ENCODE measurements at regions not wholly inside any gene's neighbourhood (a gene's known extent, or its start where the extent isn't known, plus 50 kb on each side); places are given as distances from the start of the nearest gene placed in this dataset.

DNA sequence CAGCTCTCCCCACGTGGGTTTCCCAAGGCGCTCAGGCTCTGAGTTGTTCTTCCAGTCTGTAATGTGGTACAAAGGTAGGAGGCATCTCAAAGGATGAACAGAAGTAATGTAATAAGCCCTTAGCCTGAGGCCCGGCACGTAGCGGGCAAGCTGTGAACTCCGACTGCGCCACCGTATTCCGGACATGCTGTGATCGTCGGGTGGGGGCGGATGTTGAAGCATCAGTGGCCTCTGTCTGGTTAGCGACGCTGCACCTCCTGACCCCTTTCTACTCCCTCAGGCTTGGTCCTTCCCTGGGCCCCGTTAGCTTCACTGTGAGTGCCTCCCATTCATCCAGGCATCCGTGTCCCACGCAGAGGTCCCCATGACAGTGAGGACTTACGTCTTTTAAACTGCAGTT, 151.7 kb downstream of the ERMARD start:
- ChIA-PET POLR2A (interaction anchor here (1.0 kb wide), 1 partner anchor 15 kb away, joined by 3 read pairs; no protein-coding TSS in a partner anchor), CTCF (interaction anchor here (1.5 kb wide), 1 partner anchor 71 kb away, joined by 4 read pairs; no protein-coding TSS in a partner anchor)
- Mint-ChIP-seq H3K4me1 (peaks cover 3% of the 10 kb centered on the region; the same call in 1 of the 2 replicates), H3K27ac (no peak overlapping the region), H3K4me3 (no peak overlapping the region), H3K27me3 (ENCODE audit: low read depth) (no peaks in the 10 kb centered on the region; the same call in 1 of the 2 replicates), H3K36me3 (peaks cover 3% of the 10 kb centered on the region; the same call in 1 of the 2 replicates), H3K9me3 (peaks cover 13% of the 10 kb centered on the region)
- TF ChIP-seq HMGA2 (CRISPR knock-in tag; IDR thresholded peaks at IDR 0.05) (no peak), NFYB (CRISPR knock-in tag; conservative IDR thresholded peaks at IDR 0.05; ENCODE audit: low read depth) (no peak), FOXP1 (CRISPR knock-in tag; IDR thresholded peaks at IDR 0.05; ENCODE audit: borderline replicate concordance) (no peak)
- TF ChIP-seq, protein P1, sequence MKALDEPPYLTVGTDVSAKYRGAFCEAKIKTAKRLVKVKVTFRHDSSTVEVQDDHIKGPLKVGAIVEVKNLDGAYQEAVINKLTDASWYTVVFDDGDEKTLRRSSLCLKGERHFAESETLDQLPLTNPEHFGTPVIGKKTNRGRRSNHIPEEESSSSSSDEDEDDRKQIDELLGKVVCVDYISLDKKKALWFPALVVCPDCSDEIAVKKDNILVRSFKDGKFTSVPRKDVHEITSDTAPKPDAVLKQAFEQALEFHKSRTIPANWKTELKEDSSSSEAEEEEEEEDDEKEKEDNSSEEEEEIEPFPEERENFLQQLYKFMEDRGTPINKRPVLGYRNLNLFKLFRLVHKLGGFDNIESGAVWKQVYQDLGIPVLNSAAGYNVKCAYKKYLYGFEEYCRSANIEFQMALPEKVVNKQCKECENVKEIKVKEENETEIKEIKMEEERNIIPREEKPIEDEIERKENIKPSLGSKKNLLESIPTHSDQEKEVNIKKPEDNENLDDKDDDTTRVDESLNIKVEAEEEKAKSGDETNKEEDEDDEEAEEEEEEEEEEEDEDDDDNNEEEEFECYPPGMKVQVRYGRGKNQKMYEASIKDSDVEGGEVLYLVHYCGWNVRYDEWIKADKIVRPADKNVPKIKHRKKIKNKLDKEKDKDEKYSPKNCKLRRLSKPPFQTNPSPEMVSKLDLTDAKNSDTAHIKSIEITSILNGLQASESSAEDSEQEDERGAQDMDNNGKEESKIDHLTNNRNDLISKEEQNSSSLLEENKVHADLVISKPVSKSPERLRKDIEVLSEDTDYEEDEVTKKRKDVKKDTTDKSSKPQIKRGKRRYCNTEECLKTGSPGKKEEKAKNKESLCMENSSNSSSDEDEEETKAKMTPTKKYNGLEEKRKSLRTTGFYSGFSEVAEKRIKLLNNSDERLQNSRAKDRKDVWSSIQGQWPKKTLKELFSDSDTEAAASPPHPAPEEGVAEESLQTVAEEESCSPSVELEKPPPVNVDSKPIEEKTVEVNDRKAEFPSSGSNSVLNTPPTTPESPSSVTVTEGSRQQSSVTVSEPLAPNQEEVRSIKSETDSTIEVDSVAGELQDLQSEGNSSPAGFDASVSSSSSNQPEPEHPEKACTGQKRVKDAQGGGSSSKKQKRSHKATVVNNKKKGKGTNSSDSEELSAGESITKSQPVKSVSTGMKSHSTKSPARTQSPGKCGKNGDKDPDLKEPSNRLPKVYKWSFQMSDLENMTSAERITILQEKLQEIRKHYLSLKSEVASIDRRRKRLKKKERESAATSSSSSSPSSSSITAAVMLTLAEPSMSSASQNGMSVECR (CRISPR knock-in tag; IDR thresholded peaks at IDR 0.05; ENCODE audit: borderline replicate concordance): no peak
- ATAC-seq (no peak), DNase-seq (ENCODE audit: low spot score) (no peak)

DNA sequence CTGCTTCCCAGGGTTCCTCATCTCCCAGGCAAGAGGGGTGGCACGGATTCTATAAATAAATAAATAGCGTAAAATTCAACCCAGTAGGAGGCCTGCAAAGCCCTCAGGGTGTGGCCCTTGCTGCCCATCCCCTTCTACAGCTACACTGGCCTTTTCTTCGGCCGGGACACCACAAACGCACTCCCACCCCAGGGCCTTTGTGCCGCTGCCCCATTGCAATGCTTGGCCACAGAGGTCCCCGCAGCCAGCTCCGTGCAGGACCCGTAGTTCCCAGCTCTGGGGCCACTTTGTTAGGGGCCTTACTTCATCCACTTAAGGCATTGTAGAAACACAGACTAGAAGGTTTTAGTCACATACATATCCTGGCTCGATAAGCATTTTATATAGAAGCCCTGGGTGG, 151.2 kb downstream of the ERMARD start:
- Mint-ChIP-seq H3K9me3 (peaks cover 16% of the 10 kb centered on the region), H3K27ac (no peak overlapping the region)
- CTCF ChIA-PET: no interaction called here

DNA sequence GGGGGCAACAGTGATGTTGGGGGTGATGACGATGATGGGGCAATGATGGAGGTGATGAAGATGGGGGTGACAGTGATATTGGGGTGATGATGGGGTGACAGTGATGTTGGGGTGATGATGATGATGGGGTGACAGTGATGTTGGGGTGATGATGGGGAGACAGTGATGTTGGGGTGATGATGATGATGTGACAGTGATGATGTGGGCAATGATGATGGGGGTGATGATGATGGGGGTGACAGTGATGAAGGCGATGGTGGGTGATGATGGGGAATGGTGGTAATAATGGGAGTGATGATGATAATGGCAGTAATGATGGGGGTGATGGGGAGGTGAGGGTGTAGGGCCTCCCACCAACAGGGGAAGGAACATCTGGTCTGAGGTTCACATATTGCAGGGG, 150.6 kb downstream of the ERMARD start:
- H3K4me3 Mint-ChIP-seq: no peak overlapping the region
- no peak overlapping the region for H3K27ac Mint-ChIP-seq
- DNase-seq (ENCODE audit: low spot score): no peak
- H3K36me3 Mint-ChIP-seq: peaks cover 3% of the 10 kb centered on the region; the same call in 1 of the 2 replicates
- no peaks in the 10 kb centered on the region; the same call in 1 of the 2 replicates for H3K27me3 Mint-ChIP-seq (ENCODE audit: low read depth)
- no peak for ATAC-seq
- peaks cover 16% of the 10 kb centered on the region for H3K9me3 Mint-ChIP-seq
- ChIA-PET CTCF (no interaction called here), POLR2A (no interaction called here)
- H3K4me1 Mint-ChIP-seq: peaks cover 3% of the 10 kb centered on the region; the same call in 1 of the 2 replicates
- TF ChIP-seq, protein P2, sequence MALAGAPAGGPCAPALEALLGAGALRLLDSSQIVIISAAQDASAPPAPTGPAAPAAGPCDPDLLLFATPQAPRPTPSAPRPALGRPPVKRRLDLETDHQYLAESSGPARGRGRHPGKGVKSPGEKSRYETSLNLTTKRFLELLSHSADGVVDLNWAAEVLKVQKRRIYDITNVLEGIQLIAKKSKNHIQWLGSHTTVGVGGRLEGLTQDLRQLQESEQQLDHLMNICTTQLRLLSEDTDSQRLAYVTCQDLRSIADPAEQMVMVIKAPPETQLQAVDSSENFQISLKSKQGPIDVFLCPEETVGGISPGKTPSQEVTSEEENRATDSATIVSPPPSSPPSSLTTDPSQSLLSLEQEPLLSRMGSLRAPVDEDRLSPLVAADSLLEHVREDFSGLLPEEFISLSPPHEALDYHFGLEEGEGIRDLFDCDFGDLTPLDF (CRISPR knock-in tag; IDR thresholded peaks at IDR 0.05): no peak
- TF ChIP-seq, protein P3, sequence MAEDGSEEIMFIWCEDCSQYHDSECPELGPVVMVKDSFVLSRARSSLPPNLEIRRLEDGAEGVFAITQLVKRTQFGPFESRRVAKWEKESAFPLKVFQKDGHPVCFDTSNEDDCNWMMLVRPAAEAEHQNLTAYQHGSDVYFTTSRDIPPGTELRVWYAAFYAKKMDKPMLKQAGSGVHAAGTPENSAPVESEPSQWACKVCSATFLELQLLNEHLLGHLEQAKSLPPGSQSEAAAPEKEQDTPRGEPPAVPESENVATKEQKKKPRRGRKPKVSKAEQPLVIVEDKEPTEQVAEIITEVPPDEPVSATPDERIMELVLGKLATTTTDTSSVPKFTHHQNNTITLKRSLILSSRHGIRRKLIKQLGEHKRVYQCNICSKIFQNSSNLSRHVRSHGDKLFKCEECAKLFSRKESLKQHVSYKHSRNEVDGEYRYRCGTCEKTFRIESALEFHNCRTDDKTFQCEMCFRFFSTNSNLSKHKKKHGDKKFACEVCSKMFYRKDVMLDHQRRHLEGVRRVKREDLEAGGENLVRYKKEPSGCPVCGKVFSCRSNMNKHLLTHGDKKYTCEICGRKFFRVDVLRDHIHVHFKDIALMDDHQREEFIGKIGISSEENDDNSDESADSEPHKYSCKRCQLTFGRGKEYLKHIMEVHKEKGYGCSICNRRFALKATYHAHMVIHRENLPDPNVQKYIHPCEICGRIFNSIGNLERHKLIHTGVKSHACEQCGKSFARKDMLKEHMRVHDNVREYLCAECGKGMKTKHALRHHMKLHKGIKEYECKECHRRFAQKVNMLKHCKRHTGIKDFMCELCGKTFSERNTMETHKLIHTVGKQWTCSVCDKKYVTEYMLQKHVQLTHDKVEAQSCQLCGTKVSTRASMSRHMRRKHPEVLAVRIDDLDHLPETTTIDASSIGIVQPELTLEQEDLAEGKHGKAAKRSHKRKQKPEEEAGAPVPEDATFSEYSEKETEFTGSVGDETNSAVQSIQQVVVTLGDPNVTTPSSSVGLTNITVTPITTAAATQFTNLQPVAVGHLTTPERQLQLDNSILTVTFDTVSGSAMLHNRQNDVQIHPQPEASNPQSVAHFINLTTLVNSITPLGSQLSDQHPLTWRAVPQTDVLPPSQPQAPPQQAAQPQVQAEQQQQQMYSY (CRISPR knock-in tag; IDR thresholded peaks at IDR 0.05): no peak
- TF ChIP-seq NR3C1 (CRISPR knock-in tag; conservative IDR thresholded peaks at IDR 0.05; ENCODE audit: low read depth) (no peak), NFE2L1 (CRISPR knock-in tag; IDR thresholded peaks at IDR 0.05) (no peak), GRHL2 (CRISPR knock-in tag; IDR thresholded peaks at IDR 0.05; ENCODE audit: insufficient replicate concordance, severe bottlenecking) (no peak), NFATC4 (CRISPR knock-in tag; IDR thresholded peaks at IDR 0.05) (no peak), EMX1 (CRISPR knock-in tag; IDR thresholded peaks at IDR 0.05) (no peak), RELA (CRISPR knock-in tag; IDR thresholded peaks at IDR 0.05; ENCODE audit: borderline replicate concordance) (no peak), TCF7 (CRISPR knock-in tag; IDR thresholded peaks at IDR 0.05; ENCODE audit: low read depth) (no peak), ZNF263 (CRISPR knock-in tag; IDR thresholded peaks at IDR 0.05; ENCODE audit: low read depth) (no peak)
- TF ChIP-seq, protein P4, sequence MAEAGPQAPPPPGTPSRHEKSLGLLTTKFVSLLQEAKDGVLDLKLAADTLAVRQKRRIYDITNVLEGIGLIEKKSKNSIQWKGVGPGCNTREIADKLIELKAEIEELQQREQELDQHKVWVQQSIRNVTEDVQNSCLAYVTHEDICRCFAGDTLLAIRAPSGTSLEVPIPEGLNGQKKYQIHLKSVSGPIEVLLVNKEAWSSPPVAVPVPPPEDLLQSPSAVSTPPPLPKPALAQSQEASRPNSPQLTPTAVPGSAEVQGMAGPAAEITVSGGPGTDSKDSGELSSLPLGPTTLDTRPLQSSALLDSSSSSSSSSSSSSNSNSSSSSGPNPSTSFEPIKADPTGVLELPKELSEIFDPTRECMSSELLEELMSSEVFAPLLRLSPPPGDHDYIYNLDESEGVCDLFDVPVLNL (CRISPR knock-in tag; IDR thresholded peaks at IDR 0.05; ENCODE audit: borderline replicate concordance, low read depth): no peak
- TF ChIP-seq, protein P5, sequence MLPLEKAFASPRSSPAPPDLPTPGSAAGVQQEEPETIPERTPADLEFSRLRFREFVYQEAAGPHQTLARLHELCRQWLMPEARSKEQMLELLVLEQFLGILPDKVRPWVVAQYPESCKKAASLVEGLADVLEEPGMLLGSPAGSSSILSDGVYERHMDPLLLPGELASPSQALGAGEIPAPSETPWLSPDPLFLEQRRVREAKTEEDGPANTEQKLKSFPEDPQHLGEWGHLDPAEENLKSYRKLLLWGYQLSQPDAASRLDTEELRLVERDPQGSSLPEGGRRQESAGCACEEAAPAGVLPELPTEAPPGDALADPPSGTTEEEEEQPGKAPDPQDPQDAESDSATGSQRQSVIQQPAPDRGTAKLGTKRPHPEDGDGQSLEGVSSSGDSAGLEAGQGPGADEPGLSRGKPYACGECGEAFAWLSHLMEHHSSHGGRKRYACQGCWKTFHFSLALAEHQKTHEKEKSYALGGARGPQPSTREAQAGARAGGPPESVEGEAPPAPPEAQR (CRISPR knock-in tag; IDR thresholded peaks at IDR 0.05): no peak

More for the DNA sequence above, 151.2 kb downstream of the ERMARD start:
- H3K27me3 Mint-ChIP-seq (ENCODE audit: low read depth): no peaks in the 10 kb centered on the region; the same call in 1 of the 2 replicates
- ATAC-seq (no peak), DNase-seq (ENCODE audit: low spot score) (no peak)
- no peak for TF ChIP-seq ZNF263 (CRISPR knock-in tag; IDR thresholded peaks at IDR 0.05; ENCODE audit: low read depth)
- TF ChIP-seq, protein P6, sequence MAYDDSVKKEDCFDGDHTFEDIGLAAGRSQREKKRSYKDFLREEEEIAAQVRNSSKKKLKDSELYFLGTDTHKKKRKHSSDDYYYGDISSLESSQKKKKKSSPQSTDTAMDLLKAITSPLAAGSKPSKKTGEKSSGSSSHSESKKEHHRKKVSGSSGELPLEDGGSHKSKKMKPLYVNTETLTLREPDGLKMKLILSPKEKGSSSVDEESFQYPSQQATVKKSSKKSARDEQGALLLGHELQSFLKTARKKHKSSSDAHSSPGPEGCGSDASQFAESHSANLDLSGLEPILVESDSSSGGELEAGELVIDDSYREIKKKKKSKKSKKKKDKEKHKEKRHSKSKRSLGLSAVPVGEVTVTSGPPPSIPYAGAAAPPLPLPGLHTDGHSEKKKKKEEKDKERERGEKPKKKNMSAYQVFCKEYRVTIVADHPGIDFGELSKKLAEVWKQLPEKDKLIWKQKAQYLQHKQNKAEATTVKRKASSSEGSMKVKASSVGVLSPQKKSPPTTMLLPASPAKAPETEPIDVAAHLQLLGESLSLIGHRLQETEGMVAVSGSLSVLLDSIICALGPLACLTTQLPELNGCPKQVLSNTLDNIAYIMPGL (CRISPR knock-in tag; IDR thresholded peaks at IDR 0.05): no peak
- no peak for TF ChIP-seq CREM (CRISPR knock-in tag; IDR thresholded peaks at IDR 0.05)
- H3K4me1 Mint-ChIP-seq: peaks cover 3% of the 10 kb centered on the region; the same call in 1 of the 2 replicates
- POLR2A ChIA-PET: no interaction called here
- H3K4me3 Mint-ChIP-seq: no peak overlapping the region
- peaks cover 3% of the 10 kb centered on the region; the same call in 1 of the 2 replicates for H3K36me3 Mint-ChIP-seq

Measured in WTC11 (cell line).